Liver (tissue), 8 donors: ENCODE measurements at regions not wholly inside any gene's neighbourhood (a gene's known extent, or its start where the extent isn't known, plus 50 kb on each side); places are given as distances from the start of the nearest gene placed in this dataset.

Experiments used
- DNase-seq: peaks from one replicate; pipeline ENCODE4 v3.0.0-alpha.2; 2017; ENCODE audit warnings: low spot score
- H3K27ac ChIP-seq, 2 donors: one replicate each; pipeline ENCODE4 v1.7.0; 2013; ENCODE audit warnings: inconsistent platforms in 2 of 2, low read length in 2 of 2, control low read depth in 1 of 2, low read depth in 1 of 2, mild to moderate bottlenecking in 1 of 2
- H3K27me3 ChIP-seq, 4 donors: one replicate each; pipeline versions ENCODE4 v1.6.1 to v1.7.0; 2013; ENCODE audit warnings: low read length in 3 of 4, inconsistent platforms in 1 of 4, mild to moderate bottlenecking in 1 of 4, moderate library complexity in 1 of 4; ENCODE audit not compliant: control insufficient read depth in 4 of 4, insufficient read depth in 4 of 4
- H3K36me3 ChIP-seq, 4 donors: one replicate each; pipeline versions ENCODE4 v1.6.1 to v1.7.0; 2013; ENCODE audit warnings: low read length in 3 of 4, mild to moderate bottlenecking in 3 of 4, low read depth in 1 of 4, moderate library complexity in 1 of 4; ENCODE audit not compliant: control insufficient read depth in 4 of 4, insufficient read depth in 3 of 4
- H3K4me1 ChIP-seq, 4 donors: one replicate each; pipeline versions ENCODE4 v1.6.1 to v1.7.0; 2013; ENCODE audit warnings: low read length in 3 of 4, mild to moderate bottlenecking in 3 of 4, moderate library complexity in 1 of 4; ENCODE audit not compliant: control insufficient read depth in 4 of 4, insufficient read depth in 4 of 4
- H3K4me3 ChIP-seq, 3 donors: one replicate each; pipeline versions ENCODE4 v1.6.1 to v1.7.0; 2013; ENCODE audit warnings: low read length in 3 of 3, control low read depth in 1 of 3, low read depth in 1 of 3, mild to moderate bottlenecking in 1 of 3
- H3K9ac ChIP-seq, 2 donors: one replicate each; pipeline ENCODE4 v1.7.0; 2013; ENCODE audit warnings: low read length in 2 of 2, mild to moderate bottlenecking in 2 of 2, moderate library complexity in 2 of 2, control low read depth in 1 of 2, low read depth in 1 of 2
- H3K9me3 ChIP-seq, 4 donors: one replicate each; pipeline versions ENCODE4 v1.6.1 to v1.7.0; 2013; ENCODE audit warnings: low read length in 3 of 4; ENCODE audit not compliant: control insufficient read depth in 4 of 4
- EGR1 ChIP-seq, 2 donors: IDR thresholded peaks; 2 replicates each; pipeline ENCODE4 v1.6.1; 2016 to 2018; ENCODE audit warnings: antibody characterized with exemption in 2 of 2, low read depth in 2 of 2
- FOXA1 ChIP-seq: IDR thresholded peaks from 2 replicates; pipeline ENCODE4 v1.6.1; 2016; ENCODE audit warnings: antibody characterized with exemption
- GABPA ChIP-seq, 2 donors: IDR thresholded peaks in 1 of 2; conservative IDR thresholded peaks in 1 of 2; 2 replicates each; pipeline ENCODE4 v1.6.1; 2016; ENCODE audit warnings: antibody characterized with exemption in 2 of 2, mild to moderate bottlenecking in 1 of 2, moderate library complexity in 1 of 2
- HNF4A ChIP-seq, 2 donors: conservative IDR thresholded peaks; 2 replicates each; pipeline ENCODE4 v1.6.1; 2016; ENCODE audit warnings: antibody characterized with exemption in 2 of 2, mild to moderate bottlenecking in 2 of 2
- HNF4G ChIP-seq: IDR thresholded peaks from 2 replicates; pipeline ENCODE4 v1.6.1; 2016; ENCODE audit warnings: antibody characterized with exemption
- JUND ChIP-seq, 2 donors: IDR thresholded peaks; 2 replicates each; pipeline ENCODE4 v1.6.1; 2016; ENCODE audit warnings: antibody characterized with exemption in 2 of 2
- NR2F2 ChIP-seq: IDR thresholded peaks from 2 replicates; pipeline ENCODE4 v1.6.1; 2016; ENCODE audit warnings: antibody characterized with exemption
- RAD21 ChIP-seq, 2 donors: IDR thresholded peaks; 2 replicates each; pipeline ENCODE4 v1.6.1; 2016; ENCODE audit warnings: antibody characterized with exemption in 2 of 2, mild to moderate bottlenecking in 2 of 2
- RXRA ChIP-seq, 2 donors: IDR thresholded peaks; 2 replicates each; pipeline ENCODE4 v1.6.1; 2017 to 2018; ENCODE audit warnings: antibody characterized with exemption in 2 of 2, mild to moderate bottlenecking in 1 of 2
- SP1 ChIP-seq: IDR thresholded peaks from 2 replicates; pipeline ENCODE4 v1.6.1; 2018; ENCODE audit warnings: antibody characterized with exemption, mild to moderate bottlenecking
- TAF1 ChIP-seq: conservative IDR thresholded peaks from 2 replicates; pipeline ENCODE4 v1.6.1; 2016; ENCODE audit warnings: antibody characterized with exemption, mild to moderate bottlenecking
- YY1 ChIP-seq: IDR thresholded peaks from 2 replicates; pipeline ENCODE4 v1.6.1; 2016; ENCODE audit warnings: antibody characterized with exemption, mild to moderate bottlenecking
- ZBTB33 ChIP-seq: IDR thresholded peaks from 2 replicates; pipeline ENCODE4 v1.6.1; 2016; ENCODE audit warnings: antibody characterized with exemption
- WGBS: extraction: QIAGEN DNeasy Blood & Tissue Kit; methylation state at CpG from one replicate; pipeline ENCODE4 v1.1.7; 2013; 5-methylcytosine and 5-hydroxymethylcytosine counted together
- TF ChIP-seq, protein P1 (sequence below): IDR thresholded peaks from 2 replicates; pipeline ENCODE4 v1.6.1; 2016; ENCODE audit warnings: antibody characterized with exemption
- TF ChIP-seq, protein P2 (sequence below): fragments of 150-350 bp; IDR thresholded peaks from 2 replicates; pipeline ENCODE4 v1.5.1; 2017; ENCODE audit warnings: improper control_type of control experiment, low read depth, low read length; ENCODE audit not compliant: missing input control
- TF ChIP-seq, protein P3 (sequence below): IDR thresholded peaks from 2 replicates; pipeline ENCODE4 v1.6.1; 2016; ENCODE audit warnings: antibody characterized with exemption, mild to moderate bottlenecking
- TF ChIP-seq, protein P4 (sequence below): IDR thresholded peaks from 2 replicates; pipeline ENCODE4 v1.6.1; 2016; ENCODE audit warnings: antibody characterized with exemption
- donor health status: healthy.
- donor health status: healthy.
- donor health status: healthy.
- donor health status: healthy.
- donor health status: healthy.

- Histone ChIP-seq H3K36me3 (no peaks in the 10 kb centered on the region), H3K4me1 (no peaks in the 10 kb centered on the region), H3K4me3 (no peak overlapping the region), H3K9ac (no peak overlapping the region), H3K27ac (no peak overlapping the region), H3K9me3 (no peaks in the 10 kb centered on the region), H3K27me3 (no peaks in the 10 kb centered on the region)
- no peak for DNase-seq
- no peak for TF ChIP-seq JUND (IDR thresholded peaks at IDR 0.05)
- TF ChIP-seq HNF4A (conservative IDR thresholded peaks at IDR 0.05): no peak
- TF ChIP-seq SP1: no peak
- TF ChIP-seq, protein P1, sequence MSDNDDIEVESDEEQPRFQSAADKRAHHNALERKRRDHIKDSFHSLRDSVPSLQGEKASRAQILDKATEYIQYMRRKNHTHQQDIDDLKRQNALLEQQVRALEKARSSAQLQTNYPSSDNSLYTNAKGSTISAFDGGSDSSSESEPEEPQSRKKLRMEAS: no peak
- no peak for TF ChIP-seq RAD21 (IDR thresholded peaks at IDR 0.05)
- TF ChIP-seq NR2F2: no peak
- TF ChIP-seq, protein P2, sequence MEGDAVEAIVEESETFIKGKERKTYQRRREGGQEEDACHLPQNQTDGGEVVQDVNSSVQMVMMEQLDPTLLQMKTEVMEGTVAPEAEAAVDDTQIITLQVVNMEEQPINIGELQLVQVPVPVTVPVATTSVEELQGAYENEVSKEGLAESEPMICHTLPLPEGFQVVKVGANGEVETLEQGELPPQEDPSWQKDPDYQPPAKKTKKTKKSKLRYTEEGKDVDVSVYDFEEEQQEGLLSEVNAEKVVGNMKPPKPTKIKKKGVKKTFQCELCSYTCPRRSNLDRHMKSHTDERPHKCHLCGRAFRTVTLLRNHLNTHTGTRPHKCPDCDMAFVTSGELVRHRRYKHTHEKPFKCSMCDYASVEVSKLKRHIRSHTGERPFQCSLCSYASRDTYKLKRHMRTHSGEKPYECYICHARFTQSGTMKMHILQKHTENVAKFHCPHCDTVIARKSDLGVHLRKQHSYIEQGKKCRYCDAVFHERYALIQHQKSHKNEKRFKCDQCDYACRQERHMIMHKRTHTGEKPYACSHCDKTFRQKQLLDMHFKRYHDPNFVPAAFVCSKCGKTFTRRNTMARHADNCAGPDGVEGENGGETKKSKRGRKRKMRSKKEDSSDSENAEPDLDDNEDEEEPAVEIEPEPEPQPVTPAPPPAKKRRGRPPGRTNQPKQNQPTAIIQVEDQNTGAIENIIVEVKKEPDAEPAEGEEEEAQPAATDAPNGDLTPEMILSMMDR: no peak
- TF ChIP-seq RXRA (IDR thresholded peaks at IDR 0.05): no peak
- WGBS: 92% methylated on average over 3 of the region's 3 CpGs
These were observed 312.5 kb upstream of the ZNF385D start for GRCh38 chr3:22063500-22063899.

GRCh38 chr3:22068619-22069018 lies 317.6 kb upstream of the ZNF385D start:
- Histone ChIP-seq H3K4me3 (no peak overlapping the region), H3K4me1 (no peaks in the 10 kb centered on the region), H3K9me3 (no peaks in the 10 kb centered on the region), H3K27me3 (no peaks in the 10 kb centered on the region), H3K27ac (no peak overlapping the region), H3K9ac (no peak overlapping the region), H3K36me3 (no peaks in the 10 kb centered on the region)
- DNase-seq: no peak
- WGBS: 76% methylated on average over 2 of the region's 2 CpGs
- TF ChIP-seq, protein P3, sequence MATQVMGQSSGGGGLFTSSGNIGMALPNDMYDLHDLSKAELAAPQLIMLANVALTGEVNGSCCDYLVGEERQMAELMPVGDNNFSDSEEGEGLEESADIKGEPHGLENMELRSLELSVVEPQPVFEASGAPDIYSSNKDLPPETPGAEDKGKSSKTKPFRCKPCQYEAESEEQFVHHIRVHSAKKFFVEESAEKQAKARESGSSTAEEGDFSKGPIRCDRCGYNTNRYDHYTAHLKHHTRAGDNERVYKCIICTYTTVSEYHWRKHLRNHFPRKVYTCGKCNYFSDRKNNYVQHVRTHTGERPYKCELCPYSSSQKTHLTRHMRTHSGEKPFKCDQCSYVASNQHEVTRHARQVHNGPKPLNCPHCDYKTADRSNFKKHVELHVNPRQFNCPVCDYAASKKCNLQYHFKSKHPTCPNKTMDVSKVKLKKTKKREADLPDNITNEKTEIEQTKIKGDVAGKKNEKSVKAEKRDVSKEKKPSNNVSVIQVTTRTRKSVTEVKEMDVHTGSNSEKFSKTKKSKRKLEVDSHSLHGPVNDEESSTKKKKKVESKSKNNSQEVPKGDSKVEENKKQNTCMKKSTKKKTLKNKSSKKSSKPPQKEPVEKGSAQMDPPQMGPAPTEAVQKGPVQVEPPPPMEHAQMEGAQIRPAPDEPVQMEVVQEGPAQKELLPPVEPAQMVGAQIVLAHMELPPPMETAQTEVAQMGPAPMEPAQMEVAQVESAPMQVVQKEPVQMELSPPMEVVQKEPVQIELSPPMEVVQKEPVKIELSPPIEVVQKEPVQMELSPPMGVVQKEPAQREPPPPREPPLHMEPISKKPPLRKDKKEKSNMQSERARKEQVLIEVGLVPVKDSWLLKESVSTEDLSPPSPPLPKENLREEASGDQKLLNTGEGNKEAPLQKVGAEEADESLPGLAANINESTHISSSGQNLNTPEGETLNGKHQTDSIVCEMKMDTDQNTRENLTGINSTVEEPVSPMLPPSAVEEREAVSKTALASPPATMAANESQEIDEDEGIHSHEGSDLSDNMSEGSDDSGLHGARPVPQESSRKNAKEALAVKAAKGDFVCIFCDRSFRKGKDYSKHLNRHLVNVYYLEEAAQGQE: no peak
- no peak for TF ChIP-seq HNF4A (conservative IDR thresholded peaks at IDR 0.05)
- no peak for TF ChIP-seq RXRA (IDR thresholded peaks at IDR 0.05)
- TF ChIP-seq, protein P1: no peak
- TF ChIP-seq JUND (IDR thresholded peaks at IDR 0.05): no peak
- no peak for TF ChIP-seq GABPA (IDR thresholded peaks at IDR 0.05 in 1 of 2, conservative IDR thresholded peaks at IDR 0.05 in 1 of 2)
- TF ChIP-seq ZBTB33: no peak
- TF ChIP-seq, protein P4, sequence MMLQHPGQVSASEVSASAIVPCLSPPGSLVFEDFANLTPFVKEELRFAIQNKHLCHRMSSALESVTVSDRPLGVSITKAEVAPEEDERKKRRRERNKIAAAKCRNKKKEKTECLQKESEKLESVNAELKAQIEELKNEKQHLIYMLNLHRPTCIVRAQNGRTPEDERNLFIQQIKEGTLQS: no peak
- TF ChIP-seq SP1: no peak
- TF ChIP-seq HNF4G: no peak
- TF ChIP-seq, protein P2: no peak
- TF ChIP-seq YY1: no peak
- no peak for TF ChIP-seq FOXA1
- no peak for TF ChIP-seq EGR1 (IDR thresholded peaks at IDR 0.05; ENCODE audit: low read depth in 2 of 2)
- no peak for TF ChIP-seq TAF1
- TF ChIP-seq RAD21 (IDR thresholded peaks at IDR 0.05): no peak
